Activated T-cell treated with anti-CD3 and anti-CD28 coated beads, Interleukin-2, amount 50 U/mL, for 4 hours (primary cell): ENCODE measurements at regions not wholly inside any gene's neighbourhood (a gene's known extent, or its start where the extent isn't known, plus 50 kb on each side); places are given as distances from the start of the nearest gene placed in this dataset.

Experiments used
- ATAC-seq, 2 donors: fragments of 200-7000 bp; cut with Tn5 transposase; one replicate each; pipeline ENCODE4 v1.10.0; 2021
- DNase-seq: peaks from one replicate; pipeline ENCODE4 v3.0.0-alpha.2; 2020
- H3K27me3 Mint-ChIP-seq: one replicate; pipeline ENCODE4 v1.8.0; 2021; ENCODE audit warnings: low read depth, mixed read lengths
- H3K36me3 Mint-ChIP-seq: one replicate; pipeline ENCODE4 v1.8.0; 2022; ENCODE audit warnings: mixed read lengths; ENCODE audit not compliant: insufficient read depth
- H3K4me1 Mint-ChIP-seq: one replicate; pipeline ENCODE4 v1.8.0; 2021; ENCODE audit warnings: low read depth, mixed read lengths
- H3K4me3 Mint-ChIP-seq: one replicate; pipeline ENCODE4 v1.8.0; 2021; ENCODE audit warnings: mild to moderate bottlenecking, moderate library complexity, mixed read lengths
- H3K9me3 Mint-ChIP-seq: one replicate; pipeline ENCODE4 v1.8.0; 2021; ENCODE audit warnings: mixed read lengths

GRCh38 chr20:41830702-41831101, 212.5 kb upstream of the CHD6 start:
- H3K4me3 Mint-ChIP-seq: no peak overlapping the region
- DNase-seq (no peak), ATAC-seq (no peak)
- peaks cover 9% of the 10 kb centered on the region for H3K27me3 Mint-ChIP-seq
- H3K9me3 Mint-ChIP-seq: no peaks in the 10 kb centered on the region
- no peaks in the 10 kb centered on the region for H3K4me1 Mint-ChIP-seq
- no peaks in the 10 kb centered on the region for H3K36me3 Mint-ChIP-seq

- Mint-ChIP-seq H3K4me3 (no peak overlapping the region), H3K9me3 (peaks cover under 1% of the 10 kb centered on the region), H3K4me1 (no peaks in the 10 kb centered on the region), H3K27me3 (peaks cover 3% of the 10 kb centered on the region), H3K36me3 (no peaks in the 10 kb centered on the region)
- DNase-seq (no peak), ATAC-seq (no peak)
Observed at GRCh38 chr20:41819436-41819835, 201.3 kb upstream of the CHD6 start.

- H3K27me3 Mint-ChIP-seq: peaks cover 3% of the 10 kb centered on the region
- H3K4me1 Mint-ChIP-seq: no peaks in the 10 kb centered on the region
- H3K9me3 Mint-ChIP-seq: no peaks in the 10 kb centered on the region
- no peak overlapping the region for H3K4me3 Mint-ChIP-seq
- no peak for DNase-seq
- no peak for ATAC-seq
- no peaks in the 10 kb centered on the region for H3K36me3 Mint-ChIP-seq
Observed at GRCh38 chr20:41818991-41819390, 200.8 kb upstream of the CHD6 start.

GRCh38 chr20:41818369-41818768, 200.2 kb upstream of the CHD6 start:
- H3K4me3 Mint-ChIP-seq: no peak overlapping the region
- no peak for ATAC-seq

GRCh38 chr20:41811456-41811855, 193.3 kb upstream of the CHD6 start:
- ATAC-seq (no peak), DNase-seq (no peak)
- Mint-ChIP-seq H3K4me3 (no peak overlapping the region), H3K4me1 (no peaks in the 10 kb centered on the region), H3K9me3 (peaks cover 11% of the 10 kb centered on the region), H3K27me3 (no peaks in the 10 kb centered on the region), H3K36me3 (no peaks in the 10 kb centered on the region)

More at GRCh38 chr20:41818369-41818768, 200.2 kb upstream of the CHD6 start:
- Mint-ChIP-seq H3K9me3 (no peaks in the 10 kb centered on the region), H3K36me3 (no peaks in the 10 kb centered on the region), H3K4me1 (no peaks in the 10 kb centered on the region), H3K27me3 (peaks cover 3% of the 10 kb centered on the region)
- DNase-seq: no peak

DNA sequence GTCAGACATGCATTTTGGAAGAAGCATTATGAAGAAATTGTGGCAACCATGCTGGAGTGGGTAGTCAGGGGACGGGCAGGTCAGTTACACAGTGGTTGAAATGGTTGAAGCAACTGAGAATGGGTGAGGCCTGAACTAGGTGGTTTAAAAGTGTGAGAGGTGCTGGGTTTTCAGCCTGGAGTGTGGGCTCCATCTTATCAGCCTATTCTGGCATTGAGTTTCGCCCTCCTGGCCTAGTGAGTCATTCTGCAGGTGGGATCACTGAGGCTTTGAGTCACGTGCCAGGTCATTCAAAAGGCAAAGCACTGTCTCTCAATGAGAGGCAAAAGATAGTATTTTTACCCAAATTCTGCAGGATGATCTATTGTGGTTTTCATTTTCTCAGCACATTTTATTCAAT, 181.9 kb upstream of the CHD6 start:
- DNase-seq: no peak
- ATAC-seq: no peak
- no peaks in the 10 kb centered on the region for H3K9me3 Mint-ChIP-seq
- no peak overlapping the region for H3K4me3 Mint-ChIP-seq
- H3K36me3 Mint-ChIP-seq: no peaks in the 10 kb centered on the region
- H3K27me3 Mint-ChIP-seq: no peaks in the 10 kb centered on the region
- H3K4me1 Mint-ChIP-seq: no peaks in the 10 kb centered on the region

DNA sequence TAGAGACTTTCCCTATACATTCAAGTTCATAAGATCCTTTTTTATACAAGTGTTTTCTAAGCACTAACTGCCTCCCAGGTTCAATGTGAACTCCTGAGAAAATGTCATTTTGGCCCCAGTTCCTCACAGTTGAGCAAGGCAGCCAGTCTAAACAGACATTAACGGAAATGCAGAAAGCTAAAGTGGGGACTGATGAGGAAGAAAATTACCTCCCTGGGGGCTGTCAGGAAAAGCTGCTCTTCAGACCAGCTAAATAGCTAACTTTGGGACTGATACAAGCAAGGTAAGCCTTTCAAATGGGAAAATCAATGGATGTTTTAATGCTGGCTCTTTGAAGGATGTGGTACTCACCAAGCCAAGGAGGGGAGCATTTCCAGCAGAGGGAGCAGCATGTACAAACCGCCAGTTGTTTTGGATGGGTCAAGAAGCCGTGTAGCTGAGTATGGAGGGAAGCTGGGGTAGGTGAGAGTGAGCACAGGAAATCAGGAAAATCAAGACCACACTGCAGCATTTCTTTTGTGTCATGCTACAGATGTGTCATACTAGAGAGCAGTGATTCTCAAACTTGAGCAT, 180.8 kb upstream of the CHD6 start:
- Mint-ChIP-seq H3K4me1 (no peaks in the 10 kb centered on the region), H3K4me3 (no peak overlapping the region), H3K27me3 (no peaks in the 10 kb centered on the region), H3K36me3 (no peaks in the 10 kb centered on the region), H3K9me3 (no peaks in the 10 kb centered on the region)
- ATAC-seq: no peak
- no peak for DNase-seq

DNA sequence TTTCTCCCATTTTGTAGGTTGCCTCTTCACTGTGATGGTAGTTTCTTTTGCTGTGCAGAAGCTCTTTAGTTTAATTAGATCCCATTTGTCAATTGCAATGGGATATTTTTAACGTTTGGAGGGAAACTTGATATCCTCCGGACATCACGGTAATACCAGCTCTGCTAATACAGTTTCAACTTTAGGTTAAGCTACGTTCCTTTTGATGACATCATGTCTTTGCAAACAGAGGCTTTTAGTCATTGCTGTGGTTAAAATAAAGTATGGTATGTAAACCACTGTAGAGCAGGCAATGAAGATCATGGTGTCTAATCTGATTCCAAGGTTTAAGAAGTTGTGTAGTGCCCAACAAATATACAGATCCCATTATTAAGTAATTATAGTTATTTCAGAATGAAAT, 168.0 kb upstream of the CHD6 start:
- no peak overlapping the region for H3K4me3 Mint-ChIP-seq
- DNase-seq (no peak), ATAC-seq (no peak)
- H3K27me3 Mint-ChIP-seq: no peaks in the 10 kb centered on the region
- no peaks in the 10 kb centered on the region for H3K4me1 Mint-ChIP-seq
- no peaks in the 10 kb centered on the region for H3K9me3 Mint-ChIP-seq
- no peaks in the 10 kb centered on the region for H3K36me3 Mint-ChIP-seq

DNA sequence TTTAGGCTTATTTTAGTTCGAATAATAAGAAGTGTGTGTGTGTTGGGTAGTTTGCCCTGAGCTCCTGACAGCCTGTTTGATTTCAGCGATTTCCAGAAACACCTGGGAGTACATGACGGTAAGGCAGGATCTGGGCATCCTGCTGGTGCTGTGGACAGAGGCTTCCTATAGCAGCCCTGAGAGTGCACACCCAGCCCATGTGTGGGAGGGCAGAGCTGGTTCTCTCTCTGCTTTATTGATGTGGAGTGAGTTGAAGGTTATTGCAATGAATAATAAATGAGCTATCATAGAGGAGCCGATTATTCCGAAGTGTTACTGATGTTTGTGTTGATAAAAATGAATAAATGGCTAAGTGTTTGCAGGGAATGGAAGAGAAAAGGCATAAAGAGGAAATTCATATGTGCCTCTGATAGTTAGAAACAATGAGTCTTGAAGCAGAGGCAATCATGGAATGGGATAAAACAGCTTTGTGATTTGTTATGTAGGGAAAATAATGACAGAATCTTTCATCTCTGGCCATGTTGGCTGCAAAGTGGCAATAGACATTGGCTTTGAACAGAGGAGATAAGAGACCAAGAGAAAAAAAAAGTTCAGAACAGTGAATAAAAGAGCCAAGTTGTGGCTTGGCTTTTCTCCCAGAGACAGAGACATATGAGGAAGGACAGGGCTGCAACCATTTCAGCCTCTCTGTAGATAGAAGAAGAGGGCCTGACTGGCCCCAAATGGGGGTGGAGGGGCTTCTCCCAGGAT, 166.2 kb upstream of the CHD6 start:
- ATAC-seq (no peak), DNase-seq (no peak)
- H3K36me3 Mint-ChIP-seq: no peaks in the 10 kb centered on the region
- no peaks in the 10 kb centered on the region for H3K9me3 Mint-ChIP-seq
- H3K27me3 Mint-ChIP-seq: no peaks in the 10 kb centered on the region
- no peaks in the 10 kb centered on the region for H3K4me1 Mint-ChIP-seq
- H3K4me3 Mint-ChIP-seq: no peak overlapping the region

DNA sequence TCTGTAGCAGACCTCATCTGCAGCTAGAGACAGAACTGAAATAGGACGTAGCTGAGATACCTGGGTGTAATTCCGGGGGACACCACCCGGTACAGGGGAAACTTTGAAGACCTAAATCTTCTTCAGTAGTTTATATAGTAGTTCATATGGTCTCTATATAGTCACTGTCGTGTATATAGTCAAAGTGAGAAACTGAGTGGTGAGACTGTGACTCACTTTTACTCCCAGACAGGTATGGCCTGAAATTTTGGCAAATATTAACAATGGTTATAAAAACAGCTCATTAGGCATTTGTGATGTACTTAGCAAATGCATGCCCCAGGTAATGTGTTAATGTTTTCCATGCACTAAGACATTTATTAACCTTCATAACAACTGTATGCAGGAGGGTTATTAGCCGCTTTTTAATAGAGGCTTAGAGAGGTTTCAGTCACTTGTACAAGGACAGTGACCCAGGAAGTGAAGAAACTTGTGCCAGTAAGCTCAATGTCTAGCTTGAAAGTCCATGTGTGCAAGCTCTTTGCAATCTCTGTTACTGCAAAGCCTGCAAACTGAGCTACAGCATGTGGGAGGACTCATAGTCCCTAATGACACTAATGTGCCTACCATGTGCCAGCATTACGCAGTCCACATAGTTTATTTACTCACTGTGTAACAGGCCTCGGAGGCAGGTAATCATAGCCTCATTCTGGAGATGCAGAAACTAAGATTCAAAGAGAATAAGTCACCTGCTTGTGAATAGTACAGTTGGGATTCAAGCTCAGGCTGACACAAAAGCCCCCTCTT, 165.4 kb upstream of the CHD6 start:
- H3K9me3 Mint-ChIP-seq: no peaks in the 10 kb centered on the region
- H3K4me3 Mint-ChIP-seq: no peak overlapping the region
- H3K27me3 Mint-ChIP-seq: peaks cover 3% of the 10 kb centered on the region
- H3K4me1 Mint-ChIP-seq: no peaks in the 10 kb centered on the region
- DNase-seq (no peak), ATAC-seq (no peak)
- no peaks in the 10 kb centered on the region for H3K36me3 Mint-ChIP-seq

DNA sequence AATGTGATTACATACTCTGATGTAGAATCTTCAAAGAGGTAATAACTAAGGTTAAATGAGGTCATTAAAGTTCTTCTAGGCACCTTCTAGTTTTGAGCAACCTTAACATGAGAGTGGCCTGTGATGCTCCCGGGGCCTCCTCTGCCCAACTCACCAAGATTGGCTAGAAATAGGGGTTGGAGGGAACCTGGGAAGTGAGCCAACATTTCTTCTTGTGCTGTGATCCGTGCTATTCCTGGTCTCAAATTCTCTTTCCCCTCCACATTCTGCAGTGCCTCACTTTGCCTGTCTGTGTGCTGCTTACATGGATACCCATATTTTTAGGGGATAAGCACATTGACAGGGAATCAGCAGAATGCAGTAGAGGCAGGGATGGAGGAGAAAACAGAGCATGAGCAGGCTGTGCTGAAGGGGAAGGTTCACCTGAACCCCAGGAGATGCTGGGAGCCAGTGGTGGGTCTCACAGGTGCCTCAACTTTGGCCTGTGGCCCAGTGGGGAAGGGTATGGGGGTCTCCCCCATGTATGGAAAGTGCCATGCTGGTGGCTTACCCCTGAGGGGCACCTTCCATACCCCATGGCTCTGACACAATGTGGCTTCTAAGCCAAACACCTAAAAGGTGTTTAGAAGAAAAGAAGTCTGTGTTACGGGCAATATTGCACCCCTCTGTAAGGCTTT, 164.7 kb upstream of the CHD6 start:
- DNase-seq: no peak
- peaks cover 3% of the 10 kb centered on the region for H3K27me3 Mint-ChIP-seq
- no peaks in the 10 kb centered on the region for H3K36me3 Mint-ChIP-seq
- no peaks in the 10 kb centered on the region for H3K4me1 Mint-ChIP-seq
- H3K9me3 Mint-ChIP-seq: no peaks in the 10 kb centered on the region
- H3K4me3 Mint-ChIP-seq: no peak overlapping the region
- ATAC-seq: no peak

DNA sequence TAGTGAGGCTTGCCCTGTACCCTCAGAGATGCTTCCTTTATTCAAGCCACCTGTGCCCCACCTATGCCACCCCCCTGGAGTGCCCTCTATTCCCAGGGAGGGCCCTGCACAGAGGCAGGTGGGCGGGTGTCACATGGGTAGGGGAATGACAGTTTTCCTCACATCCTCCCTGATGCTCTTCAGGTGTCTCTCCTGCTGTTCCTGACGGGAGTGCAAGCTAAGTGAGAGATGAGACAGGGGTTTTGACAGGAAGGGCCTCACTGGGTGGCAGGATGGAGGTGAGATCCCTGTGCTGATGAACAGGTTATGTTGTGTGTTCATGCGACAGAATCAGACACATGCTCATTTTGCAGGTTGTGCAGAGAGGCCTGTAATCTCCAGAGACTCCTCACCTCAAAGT, 164.1 kb upstream of the CHD6 start:
- ATAC-seq: no peak
- peaks cover 3% of the 10 kb centered on the region for H3K27me3 Mint-ChIP-seq
- H3K9me3 Mint-ChIP-seq: no peaks in the 10 kb centered on the region
- H3K4me1 Mint-ChIP-seq: no peaks in the 10 kb centered on the region
- no peaks in the 10 kb centered on the region for H3K36me3 Mint-ChIP-seq
- DNase-seq: no peak
- H3K4me3 Mint-ChIP-seq: no peak overlapping the region

DNA sequence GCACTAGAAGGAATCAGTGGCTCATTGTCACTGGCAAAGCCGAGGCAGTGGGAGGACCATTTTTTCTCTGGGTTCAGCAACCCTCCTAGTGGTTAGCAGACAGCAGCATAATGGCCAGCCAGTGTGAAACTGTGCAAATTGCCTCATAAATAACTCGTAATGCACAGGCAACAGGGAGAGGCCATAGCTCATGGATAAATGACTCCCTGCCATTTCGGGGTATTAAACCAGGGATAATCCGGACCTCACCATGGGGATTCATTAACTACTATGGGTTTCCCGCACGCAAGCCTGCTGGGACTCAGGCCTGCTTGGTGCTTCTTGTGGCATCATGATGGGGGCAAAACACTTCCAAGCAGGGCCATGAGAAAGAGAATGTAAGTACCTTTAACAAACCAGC, 158.2 kb upstream of the CHD6 start:
- Mint-ChIP-seq H3K36me3 (no peaks in the 10 kb centered on the region), H3K4me3 (no peak overlapping the region), H3K9me3 (no peaks in the 10 kb centered on the region), H3K4me1 (no peaks in the 10 kb centered on the region), H3K27me3 (peaks cover 3% of the 10 kb centered on the region)
- DNase-seq (no peak), ATAC-seq (no peak)

- ATAC-seq: no peak
- no peak for DNase-seq
- H3K36me3 Mint-ChIP-seq: no peaks in the 10 kb centered on the region
- H3K27me3 Mint-ChIP-seq: peaks cover 4% of the 10 kb centered on the region
- H3K9me3 Mint-ChIP-seq: no peaks in the 10 kb centered on the region
- H3K4me3 Mint-ChIP-seq: no peak overlapping the region
- no peaks in the 10 kb centered on the region for H3K4me1 Mint-ChIP-seq
Observed at GRCh38 chr20:41774291-41774690, 156.1 kb upstream of the CHD6 start.
